ENCODE measurements at regions not wholly inside any gene's neighbourhood (a gene's known extent, or its start where the extent isn't known, plus 50 kb on each side); places are given as distances from the start of the nearest gene placed in this dataset.

DNA sequence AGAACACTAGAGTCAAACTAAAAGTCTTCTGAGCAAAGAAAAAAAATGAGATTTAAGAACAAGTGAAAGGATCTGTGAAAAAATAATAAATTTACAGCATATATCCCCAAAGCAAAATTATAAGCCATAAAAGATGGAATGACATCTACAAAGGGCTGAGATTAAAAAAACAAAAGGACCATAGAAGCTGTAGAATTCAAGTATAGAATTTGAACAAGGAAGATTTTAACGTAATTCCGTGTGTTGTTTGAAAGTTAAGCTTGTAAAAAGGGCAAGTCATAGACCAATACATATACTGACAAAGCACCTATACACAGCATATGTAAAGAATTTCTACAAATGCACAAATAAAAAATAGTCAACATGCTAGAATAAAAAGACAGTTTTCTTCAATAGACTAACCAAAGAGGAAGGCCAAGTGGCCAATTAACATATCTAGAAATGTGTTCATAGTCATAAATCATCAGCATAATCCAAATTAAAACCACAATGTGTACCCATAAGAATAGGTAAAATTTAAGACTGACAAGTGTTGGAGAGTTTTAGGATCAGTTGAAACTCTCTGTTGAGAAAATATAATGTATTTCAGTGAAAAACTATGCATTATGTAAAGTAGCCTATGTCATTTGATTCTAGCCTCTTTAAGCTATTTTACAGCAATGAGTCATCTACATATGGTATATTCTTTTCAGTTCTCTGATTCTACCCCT is 674.9 kb downstream of the OLFM4 start:
- Mint-ChIP-seq H3K27ac (no peak overlapping the region), H3K36me3 (no peaks in the 10 kb centered on the region), H3K9me3 (peaks cover 24 to 32% (median 28%) of the 10 kb centered on the region in 3 donors), H3K4me1 (no peaks in the 10 kb centered on the region), H3K27me3 (no peaks in the 10 kb centered on the region), H3K4me3 (no peak overlapping the region)
- CTCF ChIA-PET: no interaction called here
- WGBS (ENCODE audit: insufficient coverage): no CpG with 5 or more reads among the region's 2 CpGs
- POLR2A ChIA-PET: no interaction called here
- H3K36me3 ChIP-seq (ENCODE audit: control insufficient read depth in 2 of 2, extremely low read depth in 1 of 2, insufficient read depth in 1 of 2, low read length in 1 of 2): no peaks in the 10 kb centered on the region
- ATAC-seq (replicated peaks in 1 of 4): no peak
- no peak overlapping the region for H3K27ac ChIP-seq (ENCODE audit: low read length)
- no peak overlapping the region for H3K4me3 ChIP-seq (ENCODE audit: control insufficient read depth in 1 of 2, extremely low read depth in 1 of 2, low read length in 1 of 2)
- no peak for DNase-seq
- H3K27me3 ChIP-seq (replicated peaks in 1 of 2; ENCODE audit: control insufficient read depth in 2 of 2, extremely low read depth in 1 of 2, insufficient read depth in 2 of 2, low read length in 1 of 2): no peaks in the 10 kb centered on the region
- no peaks in the 10 kb centered on the region for H3K4me1 ChIP-seq (ENCODE audit: control insufficient read depth in 1 of 2, extremely low read depth in 1 of 2, insufficient read depth in 2 of 2, low read length in 2 of 2)
- no peaks in the 10 kb centered on the region for H3K9me3 ChIP-seq

DNA sequence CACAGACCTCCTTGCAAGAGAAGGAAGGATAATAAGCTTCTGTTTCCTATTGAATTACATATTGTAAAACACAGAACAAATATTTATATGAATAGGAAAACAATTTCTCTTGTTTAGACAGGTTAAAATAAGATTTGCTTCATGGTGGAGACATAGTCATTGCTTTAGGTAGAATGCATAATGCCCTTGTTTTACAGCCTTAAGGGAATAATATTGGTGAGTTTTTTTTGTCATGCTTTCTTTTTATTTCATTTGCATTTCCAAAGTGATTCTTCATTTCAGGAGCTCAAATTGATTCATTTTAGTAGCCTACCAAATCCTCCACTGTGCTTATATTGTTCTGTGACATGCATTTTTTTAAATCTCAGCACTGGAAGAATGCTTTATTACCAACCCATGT is 690.7 kb downstream of the OLFM4 start:
- H3K27me3 ChIP-seq (replicated peaks in 1 of 2; ENCODE audit: control insufficient read depth in 2 of 2, extremely low read depth in 1 of 2, insufficient read depth in 2 of 2, low read length in 1 of 2): no peaks in the 10 kb centered on the region
- no peaks in the 10 kb centered on the region for H3K36me3 ChIP-seq (ENCODE audit: control insufficient read depth in 2 of 2, extremely low read depth in 1 of 2, insufficient read depth in 1 of 2, low read length in 1 of 2)
- H3K27me3 Mint-ChIP-seq: no peaks in the 10 kb centered on the region
- H3K4me3 Mint-ChIP-seq: no peak overlapping the region
- no peak overlapping the region for H3K27ac ChIP-seq (ENCODE audit: low read length)
- ATAC-seq (replicated peaks in 1 of 4) (no peak), DNase-seq (no peak)
- no peaks in the 10 kb centered on the region for H3K36me3 Mint-ChIP-seq
- H3K4me3 ChIP-seq (ENCODE audit: control insufficient read depth in 1 of 2, extremely low read depth in 1 of 2, low read length in 1 of 2): no peak overlapping the region
- H3K4me1 Mint-ChIP-seq: no peaks in the 10 kb centered on the region
- CTCF ChIA-PET: no interaction called here
- H3K27ac Mint-ChIP-seq: no peak overlapping the region
- POLR2A ChIA-PET: no interaction called here
- H3K9me3 ChIP-seq: no peaks in the 10 kb centered on the region
- peaks cover 9 to 29% (median 27%) of the 10 kb centered on the region in 3 donors for H3K9me3 Mint-ChIP-seq
- H3K4me1 ChIP-seq (ENCODE audit: control insufficient read depth in 1 of 2, extremely low read depth in 1 of 2, insufficient read depth in 2 of 2, low read length in 2 of 2): no peaks in the 10 kb centered on the region

DNA sequence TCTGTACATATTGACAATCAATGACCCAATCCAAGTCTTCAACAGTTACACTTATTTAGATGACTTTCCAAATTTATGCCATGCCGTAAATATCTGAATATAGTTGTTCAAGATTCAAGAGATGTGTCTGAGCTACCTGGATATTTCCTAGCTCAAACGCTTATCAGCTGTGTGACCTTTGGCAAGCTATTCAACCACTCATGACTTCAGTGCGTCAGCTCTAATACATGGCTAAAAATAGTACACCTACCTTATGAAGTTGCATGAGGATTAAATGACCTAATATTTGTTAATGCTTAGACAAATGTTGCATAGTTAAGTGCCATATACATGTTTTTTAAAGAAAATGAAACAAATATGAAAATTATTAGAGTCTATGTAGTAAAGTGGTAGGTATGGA is 704.1 kb downstream of the OLFM4 start:
- H3K36me3 Mint-ChIP-seq: no peaks in the 10 kb centered on the region
- WGBS (ENCODE audit: insufficient coverage): no CpG with 5 or more reads among the region's 3 CpGs
- no peaks in the 10 kb centered on the region for H3K27me3 ChIP-seq (replicated peaks in 1 of 2; ENCODE audit: control insufficient read depth in 2 of 2, extremely low read depth in 1 of 2, insufficient read depth in 2 of 2, low read length in 1 of 2)
- H3K27ac ChIP-seq (ENCODE audit: low read length): no peak overlapping the region
- peaks cover 12 to 15% (median 14%) of the 10 kb centered on the region in 3 donors for H3K9me3 Mint-ChIP-seq
- H3K4me3 ChIP-seq (ENCODE audit: control insufficient read depth in 1 of 2, extremely low read depth in 1 of 2, low read length in 1 of 2): no peak overlapping the region
- H3K36me3 ChIP-seq (ENCODE audit: control insufficient read depth in 2 of 2, extremely low read depth in 1 of 2, insufficient read depth in 1 of 2, low read length in 1 of 2): no peaks in the 10 kb centered on the region
- H3K27me3 Mint-ChIP-seq: no peaks in the 10 kb centered on the region
- H3K9me3 ChIP-seq: no peaks in the 10 kb centered on the region
- no peaks in the 10 kb centered on the region for H3K4me1 Mint-ChIP-seq
- H3K27ac Mint-ChIP-seq: no peak overlapping the region
- ChIA-PET CTCF (no interaction called here), POLR2A (no interaction called here)
- ATAC-seq (replicated peaks in 1 of 4): no peak
- no peak overlapping the region for H3K4me3 Mint-ChIP-seq
- DNase-seq: no peak
- H3K4me1 ChIP-seq (ENCODE audit: control insufficient read depth in 1 of 2, extremely low read depth in 1 of 2, insufficient read depth in 2 of 2, low read length in 2 of 2): no peaks in the 10 kb centered on the region

DNA sequence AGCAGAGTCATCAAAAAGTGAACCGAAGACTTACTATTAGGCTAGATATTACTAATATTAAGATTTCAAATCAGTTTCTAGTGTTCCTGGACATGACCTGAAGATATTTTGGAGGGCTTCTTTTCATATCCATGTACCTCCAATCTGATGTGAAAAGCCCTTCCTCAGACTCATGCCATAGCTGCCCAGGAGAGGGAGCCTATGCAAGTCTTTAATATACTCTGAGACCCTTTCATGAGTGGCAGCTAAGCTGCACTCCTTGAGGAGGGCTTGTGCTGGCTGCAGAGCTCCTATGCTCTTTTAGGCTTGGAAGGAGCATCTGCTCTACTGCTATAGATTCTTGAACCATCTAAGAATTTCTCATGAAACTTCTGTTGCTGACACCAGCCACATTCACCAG is 715.3 kb downstream of the OLFM4 start:
- Mint-ChIP-seq H3K27me3 (no peaks in the 10 kb centered on the region), H3K4me1 (no peaks in the 10 kb centered on the region), H3K9me3 (peaks cover 3 to 13% (median 8%) of the 10 kb centered on the region in 3 donors), H3K4me3 (no peak overlapping the region), H3K27ac (no peak overlapping the region), H3K36me3 (no peaks in the 10 kb centered on the region)
- no peaks in the 10 kb centered on the region for H3K4me1 ChIP-seq (ENCODE audit: control insufficient read depth in 1 of 2, extremely low read depth in 1 of 2, insufficient read depth in 2 of 2, low read length in 2 of 2)
- CTCF ChIA-PET: no interaction called here
- H3K4me3 ChIP-seq (ENCODE audit: control insufficient read depth in 1 of 2, extremely low read depth in 1 of 2, low read length in 1 of 2): no peak overlapping the region
- H3K27me3 ChIP-seq (replicated peaks in 1 of 2; ENCODE audit: control insufficient read depth in 2 of 2, extremely low read depth in 1 of 2, insufficient read depth in 2 of 2, low read length in 1 of 2): no peaks in the 10 kb centered on the region
- H3K27ac ChIP-seq (ENCODE audit: low read length): no peak overlapping the region
- ATAC-seq (replicated peaks in 1 of 4): no peak
- no peaks in the 10 kb centered on the region for H3K36me3 ChIP-seq (ENCODE audit: control insufficient read depth in 2 of 2, extremely low read depth in 1 of 2, insufficient read depth in 1 of 2, low read length in 1 of 2)
- no peaks in the 10 kb centered on the region for H3K9me3 ChIP-seq
- no CpG with 5 or more reads among the region's 1 CpG for WGBS (ENCODE audit: insufficient coverage)
- DNase-seq: no peak
- POLR2A ChIA-PET: no interaction called here

DNA sequence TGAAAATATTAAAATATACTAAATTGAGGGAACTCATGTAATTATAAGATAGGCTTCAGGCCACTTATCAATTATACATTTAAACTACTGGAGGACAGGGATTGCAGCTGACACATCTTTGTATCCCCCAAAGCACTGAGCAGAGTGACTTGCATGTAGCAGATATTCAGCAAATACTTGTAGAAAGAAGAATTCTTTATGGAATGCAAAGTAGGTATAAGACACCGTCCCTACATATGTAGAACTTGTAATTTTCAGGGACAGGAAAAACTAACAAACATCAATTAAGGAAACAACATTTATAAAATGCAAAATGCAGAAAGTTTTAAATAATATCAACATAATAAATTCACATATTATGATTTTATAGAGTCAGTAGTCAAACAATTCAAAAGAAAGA is 719.2 kb downstream of the OLFM4 start:
- no peaks in the 10 kb centered on the region for H3K4me1 Mint-ChIP-seq
- CTCF ChIA-PET: no interaction called here
- POLR2A ChIA-PET: no interaction called here

DNA sequence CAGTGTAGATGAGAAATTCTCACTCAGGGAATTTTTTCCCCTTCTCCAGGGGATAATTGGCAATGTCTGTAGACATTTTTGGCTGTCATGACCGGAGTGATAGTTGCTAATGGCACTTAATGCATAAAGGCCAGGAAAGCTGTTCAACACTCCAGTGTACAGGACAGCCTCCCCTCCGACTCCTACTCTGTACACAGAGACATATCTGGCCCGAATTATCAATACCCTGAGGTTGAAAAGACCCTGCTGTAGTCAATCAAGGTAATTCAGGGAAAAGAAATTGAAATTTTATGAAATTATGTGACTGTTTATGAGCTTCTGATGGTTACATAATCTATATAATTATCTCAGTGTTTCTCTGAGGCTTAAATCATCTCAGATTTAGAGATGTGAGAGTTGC is 720.7 kb downstream of the OLFM4 start:
- H3K4me1 ChIP-seq (ENCODE audit: control insufficient read depth in 1 of 2, extremely low read depth in 1 of 2, insufficient read depth in 2 of 2, low read length in 2 of 2): no peaks in the 10 kb centered on the region
- ATAC-seq (replicated peaks in 1 of 4): no peak
- no peak overlapping the region for H3K4me3 Mint-ChIP-seq

More for the DNA sequence above, 719.2 kb downstream of the OLFM4 start:
- Histone ChIP-seq H3K4me3 (ENCODE audit: control insufficient read depth in 1 of 2, extremely low read depth in 1 of 2, low read length in 1 of 2) (no peak overlapping the region), H3K27me3 (replicated peaks in 1 of 2; ENCODE audit: control insufficient read depth in 2 of 2, extremely low read depth in 1 of 2, insufficient read depth in 2 of 2, low read length in 1 of 2) (no peaks in the 10 kb centered on the region), H3K9me3 (no peaks in the 10 kb centered on the region), H3K4me1 (ENCODE audit: control insufficient read depth in 1 of 2, extremely low read depth in 1 of 2, insufficient read depth in 2 of 2, low read length in 2 of 2) (no peaks in the 10 kb centered on the region), H3K36me3 (ENCODE audit: control insufficient read depth in 2 of 2, extremely low read depth in 1 of 2, insufficient read depth in 1 of 2, low read length in 1 of 2) (no peaks in the 10 kb centered on the region), H3K27ac (ENCODE audit: low read length) (no peak overlapping the region)
- Mint-ChIP-seq H3K27me3 (no peaks in the 10 kb centered on the region), H3K36me3 (no peaks in the 10 kb centered on the region), H3K9me3 (peaks cover 0 to 17% (median 12%) of the 10 kb centered on the region in 3 donors), H3K27ac (no peak overlapping the region), H3K4me3 (no peak overlapping the region)
- ATAC-seq (replicated peaks in 1 of 4) (no peak), DNase-seq (no peak)
- no CpG with 5 or more reads among the region's 1 CpG for WGBS (ENCODE audit: insufficient coverage)

DNA sequence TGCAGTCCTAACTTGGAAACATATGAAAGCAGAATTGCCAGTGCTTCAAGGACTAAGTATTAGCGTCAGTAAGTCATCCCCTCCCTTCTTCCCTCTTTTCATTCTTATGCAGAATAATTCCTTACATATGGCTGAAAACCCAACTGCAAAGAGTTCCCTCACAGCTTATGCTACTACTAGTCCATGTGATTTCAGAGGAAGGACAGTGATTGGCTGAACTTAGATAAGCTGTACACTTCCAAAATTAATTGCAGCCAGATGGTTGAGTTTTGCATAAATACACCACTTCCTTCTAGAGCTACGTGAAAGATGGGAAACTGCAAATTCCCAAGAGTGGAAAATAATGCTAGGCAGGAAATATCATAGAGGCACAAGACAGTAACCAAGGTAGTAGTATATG is 730.4 kb downstream of the OLFM4 start:
- POLR2A ChIA-PET: no interaction called here

More for the DNA sequence above, 720.7 kb downstream of the OLFM4 start:
- Mint-ChIP-seq H3K9me3 (peaks cover 0 to 16% (median 14%) of the 10 kb centered on the region in 3 donors), H3K36me3 (no peaks in the 10 kb centered on the region), H3K27ac (no peak overlapping the region), H3K4me1 (no peaks in the 10 kb centered on the region), H3K27me3 (no peaks in the 10 kb centered on the region)
- Histone ChIP-seq H3K36me3 (ENCODE audit: control insufficient read depth in 2 of 2, extremely low read depth in 1 of 2, insufficient read depth in 1 of 2, low read length in 1 of 2) (no peaks in the 10 kb centered on the region), H3K4me3 (ENCODE audit: control insufficient read depth in 1 of 2, extremely low read depth in 1 of 2, low read length in 1 of 2) (no peak overlapping the region), H3K9me3 (no peaks in the 10 kb centered on the region), H3K27ac (ENCODE audit: low read length) (no peak overlapping the region), H3K27me3 (replicated peaks in 1 of 2; ENCODE audit: control insufficient read depth in 2 of 2, extremely low read depth in 1 of 2, insufficient read depth in 2 of 2, low read length in 1 of 2) (no peaks in the 10 kb centered on the region)
- WGBS (ENCODE audit: insufficient coverage): no CpG with 5 or more reads among the region's 3 CpGs
- no peak for DNase-seq
- ChIA-PET POLR2A (no interaction called here), CTCF (no interaction called here)

More for the DNA sequence above, 730.4 kb downstream of the OLFM4 start:
- ATAC-seq (replicated peaks in 1 of 4): no peak
- CTCF ChIA-PET: no interaction called here
- no peaks in the 10 kb centered on the region for H3K4me1 Mint-ChIP-seq
- no peaks in the 10 kb centered on the region for H3K36me3 Mint-ChIP-seq
- H3K4me3 Mint-ChIP-seq: no peak overlapping the region
- Histone ChIP-seq H3K36me3 (ENCODE audit: control insufficient read depth in 2 of 2, extremely low read depth in 1 of 2, insufficient read depth in 1 of 2, low read length in 1 of 2) (no peaks in the 10 kb centered on the region), H3K4me1 (ENCODE audit: control insufficient read depth in 1 of 2, extremely low read depth in 1 of 2, insufficient read depth in 2 of 2, low read length in 2 of 2) (no peaks in the 10 kb centered on the region), H3K27ac (ENCODE audit: low read length) (no peak overlapping the region), H3K9me3 (no peaks in the 10 kb centered on the region), H3K27me3 (replicated peaks in 1 of 2; ENCODE audit: control insufficient read depth in 2 of 2, extremely low read depth in 1 of 2, insufficient read depth in 2 of 2, low read length in 1 of 2) (no peaks in the 10 kb centered on the region), H3K4me3 (ENCODE audit: control insufficient read depth in 1 of 2, extremely low read depth in 1 of 2, low read length in 1 of 2) (no peak overlapping the region)
- no CpG with 5 or more reads among the region's 2 CpGs for WGBS (ENCODE audit: insufficient coverage)
- peaks cover 2 to 18% (median 15%) of the 10 kb centered on the region in 3 donors for H3K9me3 Mint-ChIP-seq
- DNase-seq: no peak
- no peaks in the 10 kb centered on the region for H3K27me3 Mint-ChIP-seq
- H3K27ac Mint-ChIP-seq: no peak overlapping the region

All from T-cell (primary cell).